Nephron progenitor cell (in vitro differentiated cells): ENCODE measurements at regions not wholly inside any gene's neighbourhood (a gene's known extent, or its start where the extent isn't known, plus 50 kb on each side); places are given as distances from the start of the nearest gene placed in this dataset.

Experiments
- DNase-seq: peaks from one replicate; pipeline ENCODE4 v3.0.0; 2021
- H3K27ac Mint-ChIP-seq: 2 replicates; pipeline ENCODE4 v1.8.0; 2021; ENCODE audit warnings: mild to moderate bottlenecking, moderate library complexity, mixed read lengths
- H3K27me3 Mint-ChIP-seq: 2 replicates; pipeline ENCODE4 v1.8.0; 2021; ENCODE audit warnings: mild to moderate bottlenecking, low read depth, mixed read lengths; ENCODE audit not compliant: poor library complexity
- H3K36me3 Mint-ChIP-seq: 2 replicates; pipeline ENCODE4 v1.8.0; 2021; ENCODE audit warnings: low read depth, mixed read lengths
- H3K4me1 Mint-ChIP-seq: 2 replicates; pipeline ENCODE4 v1.8.0; 2021; ENCODE audit warnings: mixed read lengths
- H3K4me3 Mint-ChIP-seq: 2 replicates; pipeline ENCODE4 v1.8.0; 2021; ENCODE audit warnings: mild to moderate bottlenecking, moderate library complexity, mixed read lengths
- H3K9me3 Mint-ChIP-seq: 2 replicates; pipeline ENCODE4 v1.8.0; 2021; ENCODE audit warnings: mild to moderate bottlenecking, moderate library complexity, mixed read lengths
- TF ChIP-seq, protein P1 (sequence below): fragments of 200-600 bp; sonication (generic); IDR thresholded peaks from 2 replicates; pipeline ENCODE4 v1.5.0; 2021; ENCODE audit warnings: antibody characterized with exemption

DNA sequence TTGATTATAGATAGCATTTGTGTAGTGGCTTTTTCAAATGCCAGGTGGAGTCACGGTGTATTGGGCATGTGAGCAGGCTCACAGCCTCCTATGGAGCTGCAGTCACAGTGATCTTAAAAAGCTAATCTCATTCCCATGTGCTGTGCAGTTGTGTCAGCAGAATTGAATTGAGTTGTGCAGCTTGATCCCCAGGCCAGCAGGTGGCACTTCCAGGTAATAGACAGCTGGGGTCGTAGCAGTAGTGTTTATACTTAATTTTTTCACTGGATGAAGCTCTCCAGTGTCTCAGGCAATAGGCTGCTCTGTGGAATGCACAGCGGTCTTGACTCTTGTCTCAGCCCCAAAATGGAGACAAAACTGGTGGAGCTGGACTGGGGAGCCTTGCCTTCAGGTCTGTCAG is 1028.1 kb downstream of the SH3BGRL start:
- Mint-ChIP-seq H3K27me3 (no peaks in the 10 kb centered on the region), H3K9me3 (peaks cover 73% of the 10 kb centered on the region), H3K36me3 (no peaks in the 10 kb centered on the region), H3K4me3 (no peak overlapping the region), H3K27ac (no peak overlapping the region), H3K4me1 (no peaks in the 10 kb centered on the region)
- TF ChIP-seq, protein P1, sequence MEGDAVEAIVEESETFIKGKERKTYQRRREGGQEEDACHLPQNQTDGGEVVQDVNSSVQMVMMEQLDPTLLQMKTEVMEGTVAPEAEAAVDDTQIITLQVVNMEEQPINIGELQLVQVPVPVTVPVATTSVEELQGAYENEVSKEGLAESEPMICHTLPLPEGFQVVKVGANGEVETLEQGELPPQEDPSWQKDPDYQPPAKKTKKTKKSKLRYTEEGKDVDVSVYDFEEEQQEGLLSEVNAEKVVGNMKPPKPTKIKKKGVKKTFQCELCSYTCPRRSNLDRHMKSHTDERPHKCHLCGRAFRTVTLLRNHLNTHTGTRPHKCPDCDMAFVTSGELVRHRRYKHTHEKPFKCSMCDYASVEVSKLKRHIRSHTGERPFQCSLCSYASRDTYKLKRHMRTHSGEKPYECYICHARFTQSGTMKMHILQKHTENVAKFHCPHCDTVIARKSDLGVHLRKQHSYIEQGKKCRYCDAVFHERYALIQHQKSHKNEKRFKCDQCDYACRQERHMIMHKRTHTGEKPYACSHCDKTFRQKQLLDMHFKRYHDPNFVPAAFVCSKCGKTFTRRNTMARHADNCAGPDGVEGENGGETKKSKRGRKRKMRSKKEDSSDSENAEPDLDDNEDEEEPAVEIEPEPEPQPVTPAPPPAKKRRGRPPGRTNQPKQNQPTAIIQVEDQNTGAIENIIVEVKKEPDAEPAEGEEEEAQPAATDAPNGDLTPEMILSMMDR, result no peak
- DNase-seq, result no peak

DNA sequence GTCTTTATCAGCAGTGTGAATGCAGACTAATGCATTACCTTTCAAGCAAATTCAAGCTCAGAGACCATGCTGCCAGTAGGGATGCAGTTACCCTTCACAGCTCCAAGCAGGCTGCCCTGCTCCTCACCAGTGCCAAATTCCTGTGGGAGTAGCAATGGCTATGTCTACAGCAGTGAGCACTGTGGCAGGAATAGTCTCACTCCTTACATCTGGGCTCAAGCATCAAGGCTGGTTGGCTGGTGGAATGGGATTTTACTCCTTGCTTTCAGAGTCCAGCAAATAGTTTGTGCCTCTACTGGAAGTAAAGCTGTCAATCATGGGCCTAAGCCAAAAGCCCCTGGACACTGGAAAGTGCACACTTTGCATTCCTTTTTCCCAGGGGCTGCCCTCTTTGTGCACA is 1030.8 kb downstream of the SH3BGRL start:
- no peak overlapping the region for H3K4me3 Mint-ChIP-seq
- no peaks in the 10 kb centered on the region for H3K4me1 Mint-ChIP-seq
- no peak overlapping the region for H3K27ac Mint-ChIP-seq
- no peaks in the 10 kb centered on the region for H3K27me3 Mint-ChIP-seq
- no peak for DNase-seq
- no peaks in the 10 kb centered on the region for H3K36me3 Mint-ChIP-seq
- TF ChIP-seq, protein P1, result no peak
- peaks cover 81% of the 10 kb centered on the region for H3K9me3 Mint-ChIP-seq

DNA sequence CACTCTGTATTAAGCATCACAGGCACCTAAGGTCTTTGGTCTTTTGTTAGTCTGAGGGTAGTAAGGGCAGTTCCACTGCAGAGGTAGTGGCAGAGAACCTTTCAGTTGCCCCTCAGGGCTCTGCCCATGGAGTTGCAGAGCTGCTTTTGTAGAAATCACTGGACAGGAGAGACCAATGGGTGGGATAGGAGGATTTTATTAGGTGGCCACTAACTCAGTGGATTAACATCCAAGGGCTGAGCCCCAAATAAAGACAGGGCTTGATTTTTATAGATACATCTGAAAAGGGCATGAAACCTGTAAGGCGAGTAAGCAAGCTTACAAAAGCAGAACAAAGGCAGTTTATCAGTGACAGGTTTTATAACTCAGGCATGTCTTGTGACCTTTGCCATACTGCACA is 1035.4 kb downstream of the SH3BGRL start:
- H3K4me3 Mint-ChIP-seq, result no peak overlapping the region
- H3K27ac Mint-ChIP-seq, result no peak overlapping the region
- TF ChIP-seq, protein P1, result no peak
- peaks cover 80% of the 10 kb centered on the region for H3K9me3 Mint-ChIP-seq
- DNase-seq, result no peak
- H3K4me1 Mint-ChIP-seq, result no peaks in the 10 kb centered on the region
- H3K27me3 Mint-ChIP-seq, result no peaks in the 10 kb centered on the region
- H3K36me3 Mint-ChIP-seq, result no peaks in the 10 kb centered on the region
